HL-60 (cell line): ENCODE measurements at regions not wholly inside any gene's neighbourhood (a gene's known extent, or its start where the extent isn't known, plus 50 kb on each side); places are given as distances from the start of the nearest gene placed in this dataset.
"Not testable (repeated sequence)": the region's sequence is repeated elsewhere in the genome, so short reads cannot be mapped to it uniquely, and the experiment has no call there.

Experiments used
- DNase-seq, 2 experiments: peaks; one replicate each; pipeline ENCODE4 v3.0.0-alpha.2; 2010 to 2020; ENCODE audit warnings: low read depth in 1 of 2, low spot score in 1 of 2
- H3K27ac ChIP-seq: fragments of 250-450 bp; sonication (Bioruptor Pico); replicated peaks from 2 replicates; pipeline ENCODE4 v1.5.1; 2020; ENCODE audit warnings: mild to moderate bottlenecking, moderate library complexity
- H3K27me3 ChIP-seq: fragments of 250-450 bp; sonication (Bioruptor Pico); 2 replicates; pipeline ENCODE4 v1.5.1; 2021; ENCODE audit warnings: mild to moderate bottlenecking, moderate library complexity; ENCODE audit not compliant: insufficient read depth, poor library complexity, severe bottlenecking
- H3K4me3 ChIP-seq: replicated peaks from 2 replicates; pipeline ENCODE4 v1.5.1; 2011; ENCODE audit warnings: mild to moderate bottlenecking, control low read depth, low read length; ENCODE audit not compliant: insufficient read depth
- CTCF ChIP-seq: IDR thresholded peaks from one replicate; pipeline ENCODE4 v1.5.1; 2011; ENCODE audit warnings: low read length, control low read depth, inconsistent platforms; ENCODE audit not compliant: insufficient read depth
- GABPA ChIP-seq: IDR thresholded peaks from 2 replicates; pipeline ENCODE4 v1.6.1; 2012; ENCODE audit warnings: low read depth
- POLR2AphosphoS5 ChIP-seq: IDR thresholded peaks from 2 replicates; pipeline ENCODE4 v1.6.1; 2012; ENCODE audit warnings: low read depth
- REST ChIP-seq: IDR thresholded peaks from 2 replicates; pipeline ENCODE4 v1.6.1; 2012; ENCODE audit warnings: low read depth; ENCODE audit not compliant: insufficient replicate concordance
- SPI1 ChIP-seq: IDR thresholded peaks from 2 replicates; pipeline ENCODE4 v1.6.1; 2012; ENCODE audit warnings: low read depth, mild to moderate bottlenecking, borderline replicate concordance

GRCh38 chrX:26558719-26559386, 342.9 kb downstream of the MAGEB5 start:
- no peak overlapping the region for H3K27ac ChIP-seq
- H3K27me3 ChIP-seq, result no peaks in the 10 kb centered on the region
- H3K4me3 ChIP-seq, result no peak overlapping the region
- no peak for TF ChIP-seq REST
- TF ChIP-seq SPI1, result no peak
- no peak for TF ChIP-seq GABPA
- TF ChIP-seq POLR2AphosphoS5, result no peak
- TF ChIP-seq CTCF, result no peak
- DNase-seq, result no peak

GRCh38 chrX:26557691-26558321, 341.8 kb downstream of the MAGEB5 start:
- DNase-seq, result no peak
- TF ChIP-seq POLR2AphosphoS5 (no peak), SPI1 (no peak), GABPA (no peak), CTCF (no peak), REST (no peak)
- H3K27me3 ChIP-seq, result no peaks in the 10 kb centered on the region
- no peak overlapping the region for H3K4me3 ChIP-seq
- no peak overlapping the region for H3K27ac ChIP-seq

GRCh38 chrX:26525768-26526167, 309.8 kb downstream of the MAGEB5 start:
- not testable (repeated sequence) for H3K27ac ChIP-seq, H3K27me3 ChIP-seq
- peak; percentile 54; the same call in 1 of the 2 replicates for TF ChIP-seq SPI1

GRCh38 chrX:26522501-26522900, 306.5 kb downstream of the MAGEB5 start:
- TF ChIP-seq SPI1 (no peak), REST (no peak), POLR2AphosphoS5 (no peak), CTCF (no peak)
- Histone ChIP-seq H3K27ac (no peak overlapping the region), H3K27me3 (no peaks in the 10 kb centered on the region), H3K4me3 (no peak overlapping the region)
- no peak for DNase-seq

More at GRCh38 chrX:26525768-26526167, 309.8 kb downstream of the MAGEB5 start:
- peak in 1 of 2 experiments; percentile 5 for DNase-seq
- H3K4me3 ChIP-seq, result not testable (repeated sequence)
